HG03354 (cell line): ENCODE measurements at regions not wholly inside any gene's neighbourhood (a gene's known extent, or its start where the extent isn't known, plus 50 kb on each side); places are given as distances from the start of the nearest gene placed in this dataset.
"Not testable (repeated sequence)": the region's sequence is repeated elsewhere in the genome, so short reads cannot be mapped to it uniquely, and the experiment has no call there.

Experiments
- ATAC-seq: cut with Tn5 transposase; IDR thresholded peaks from one replicate; pipeline ENCODE4 v1.9.1; 2021; ENCODE audit warnings: mild to moderate bottlenecking; ENCODE audit not compliant: unreplicated experiment, poor library complexity, severe bottlenecking

GRCh38 chr6:170042596-170043118, 248.2 kb downstream of the DLL1 start:
- no peak for ATAC-seq

GRCh38 chr6:170042123-170042522, 248.8 kb downstream of the DLL1 start:
- ATAC-seq = no peak

DNA sequence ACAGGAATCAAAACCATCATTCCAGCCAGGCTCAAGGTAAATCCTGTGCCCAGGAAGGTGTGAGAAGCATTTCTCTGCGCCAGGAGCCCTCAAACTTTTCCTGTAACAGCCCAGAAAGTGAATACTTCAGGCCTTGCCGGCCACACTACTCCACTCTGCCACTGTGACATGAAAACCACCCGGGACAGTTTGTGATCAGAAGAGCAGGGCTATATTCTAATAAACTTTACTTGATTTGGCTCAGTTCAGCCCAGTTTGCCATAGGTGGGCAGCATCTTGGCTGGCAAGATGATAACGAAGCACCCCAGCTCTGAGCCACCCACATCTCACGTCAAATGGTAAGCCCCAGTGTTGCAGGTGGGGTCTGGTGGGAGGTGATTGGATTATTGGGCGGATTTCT, 249.4 kb downstream of the DLL1 start:
- ATAC-seq = no peak

- no peak for ATAC-seq
These were observed 250.0 kb downstream of the DLL1 start for GRCh38 chr6:170040906-170041305.

GRCh38 chr6:170040115-170040500, 250.8 kb downstream of the DLL1 start:
- ATAC-seq = no peak

GRCh38 chr6:170039156-170040114, 251.4 kb downstream of the DLL1 start:
- ATAC-seq = no peak

GRCh38 chr6:170038708-170039107, 252.2 kb downstream of the DLL1 start:
- ATAC-seq = no peak

DNA sequence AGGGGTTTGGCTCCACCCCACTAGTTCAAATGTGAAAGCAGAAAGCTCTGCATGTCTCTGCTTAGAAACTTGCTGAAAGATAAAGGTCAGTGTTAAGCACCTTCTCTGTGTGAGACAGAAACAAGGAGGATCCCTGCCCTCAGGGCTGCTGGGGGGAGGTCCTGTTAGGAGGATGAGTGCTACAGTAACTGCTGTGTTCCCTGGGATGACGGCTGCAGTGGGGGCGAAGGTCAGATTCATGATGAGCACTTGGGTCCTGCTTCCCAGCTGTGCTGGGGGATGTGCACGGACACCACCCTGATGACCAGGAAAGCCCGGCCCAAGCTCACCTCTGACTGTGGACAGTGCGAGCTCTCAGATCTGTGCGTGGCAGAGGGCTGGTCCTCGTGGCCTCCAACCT, 252.6 kb downstream of the DLL1 start:
- no peak for ATAC-seq

DNA sequence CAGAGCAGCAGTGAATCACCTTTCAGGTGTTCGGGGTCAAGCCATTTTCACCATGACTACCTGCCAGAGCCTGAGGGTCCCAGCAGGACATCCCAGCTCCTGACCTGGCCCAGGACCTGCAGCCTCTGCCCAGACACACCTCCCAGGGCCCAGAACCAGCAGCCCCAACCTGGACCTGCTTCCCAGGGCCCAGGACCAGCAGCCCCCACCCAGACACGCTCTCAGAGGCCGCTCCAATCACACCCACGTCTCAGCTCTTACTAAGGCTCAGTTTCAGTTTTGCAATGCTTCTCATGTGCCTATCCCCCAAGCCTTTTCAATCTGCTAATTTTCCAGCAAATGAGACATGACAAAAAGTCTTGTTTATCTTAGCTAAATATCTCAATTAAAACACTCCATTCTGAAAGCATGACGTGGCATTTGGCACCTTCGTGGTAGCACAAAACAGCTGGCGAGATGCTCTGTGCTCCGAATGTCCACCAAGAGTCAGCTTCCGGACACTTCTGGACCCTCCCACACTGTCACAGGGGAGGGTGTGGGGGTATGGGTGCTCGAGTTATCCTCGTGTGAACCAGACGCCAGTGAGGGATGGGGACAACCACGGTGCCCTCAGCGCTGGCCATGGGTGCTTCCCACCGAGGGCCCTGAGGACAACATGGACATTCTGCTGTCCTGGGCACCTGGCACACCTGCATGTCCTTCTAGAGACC, 253.2 kb downstream of the DLL1 start:
- no peak for ATAC-seq

- no peak for ATAC-seq
These were observed 254.0 kb downstream of the DLL1 start for GRCh38 chr6:170036916-170037315.

- not testable (repeated sequence) for ATAC-seq
These were observed 254.5 kb downstream of the DLL1 start for GRCh38 chr6:170036367-170036766.

DNA sequence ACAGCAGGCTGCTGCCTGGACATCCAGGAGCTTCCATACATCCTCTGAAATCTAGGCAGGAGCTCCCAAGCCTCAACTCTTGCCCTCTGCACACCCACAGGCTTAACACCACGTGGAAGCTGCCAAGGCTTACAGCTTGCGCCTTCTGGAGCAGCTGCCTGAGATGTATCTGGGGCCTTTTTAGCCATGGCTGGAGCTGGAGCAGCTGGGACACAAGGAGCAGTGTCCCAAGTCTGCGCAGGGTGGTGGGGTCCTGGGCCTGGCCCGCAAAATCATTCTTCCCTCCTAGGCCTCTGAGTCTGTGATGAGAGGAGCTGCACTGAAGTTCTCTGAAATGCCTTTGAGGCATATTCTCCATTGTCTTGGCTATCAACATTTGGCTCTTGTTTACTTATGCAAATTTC, 255.0 kb downstream of the DLL1 start:
- no peak for ATAC-seq

- ATAC-seq = no peak
These were observed 255.8 kb downstream of the DLL1 start for GRCh38 chr6:170035044-170035443.

GRCh38 chr6:170034294-170034693, 256.6 kb downstream of the DLL1 start:
- ATAC-seq = no peak

DNA sequence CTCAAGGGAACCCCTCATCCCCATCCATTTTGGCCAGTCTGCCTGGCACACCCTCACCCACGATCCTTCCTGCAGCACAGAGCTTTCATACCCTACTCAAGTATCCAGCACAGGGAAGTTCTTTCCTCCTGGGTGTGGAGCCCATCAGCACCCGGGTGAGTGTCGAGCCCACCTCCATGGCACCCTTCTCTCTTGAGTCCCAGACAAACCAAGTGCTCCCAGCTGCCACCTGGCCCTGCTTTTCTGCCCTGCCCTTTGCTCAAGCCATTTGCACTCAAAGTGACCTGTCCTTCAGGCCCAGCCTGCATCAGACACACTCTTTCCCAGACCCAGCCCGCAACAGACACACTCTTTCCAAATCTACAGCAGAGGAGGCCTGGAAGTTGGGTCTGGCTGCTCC, 257.2 kb downstream of the DLL1 start:
- no peak for ATAC-seq

- ATAC-seq = no peak
These were observed 258.1 kb downstream of the DLL1 start for GRCh38 chr6:170032706-170033309.

- no peak for ATAC-seq
These were observed 258.7 kb downstream of the DLL1 start for GRCh38 chr6:170032197-170032596.

- ATAC-seq = no peak
These were observed 259.2 kb downstream of the DLL1 start for GRCh38 chr6:170031684-170032121.

DNA sequence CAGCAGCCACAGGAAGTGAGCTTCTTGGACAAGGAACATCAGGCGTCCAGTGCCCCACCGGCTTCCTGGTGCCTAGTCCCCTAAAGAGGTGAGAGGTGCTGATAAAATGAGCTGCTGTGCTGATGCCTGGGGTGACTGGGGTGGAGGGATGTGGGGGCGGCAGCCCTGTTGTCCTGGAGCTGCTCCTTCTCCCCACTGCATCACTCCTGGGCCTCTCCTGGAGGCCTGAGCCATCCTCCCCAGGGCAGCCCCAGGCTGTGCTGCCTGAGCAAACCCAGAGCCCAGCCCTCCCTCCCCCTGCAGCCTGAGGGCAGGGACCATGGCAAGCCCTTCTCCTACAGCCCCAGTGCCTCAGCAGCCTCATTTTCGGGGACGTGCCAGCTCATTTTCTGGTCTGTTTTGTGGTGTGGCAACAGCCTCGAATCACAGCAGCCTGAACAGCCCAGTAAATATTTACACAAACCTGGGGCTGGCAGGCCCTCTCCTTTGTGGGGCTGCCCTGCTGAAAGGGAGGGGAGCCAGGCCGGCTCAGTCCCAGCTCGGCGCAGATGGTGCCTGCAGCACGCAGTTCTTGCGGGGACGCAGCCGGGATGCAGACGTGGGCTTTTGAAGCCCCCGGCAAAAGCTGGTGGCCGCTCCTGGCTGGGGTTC, 259.9 kb downstream of the DLL1 start:
- no peak for ATAC-seq

GRCh38 chr6:170030284-170030815, 260.5 kb downstream of the DLL1 start:
- no peak for ATAC-seq
